WTC11 (cell line): ENCODE measurements at regions not wholly inside any gene's neighbourhood (a gene's known extent, or its start where the extent isn't known, plus 50 kb on each side); places are given as distances from the start of the nearest gene placed in this dataset.

ENCODE experiments used
- ATAC-seq: fragments of 200-7000 bp; cut with Tn5 transposase; 2 replicates; pipeline ENCODE4 v1.10.0; 2021; ENCODE audit warnings: mild to moderate bottlenecking, moderate library complexity
- CTCF ChIA-PET: fragments of 300-600 bp; sonication (Branson Sonifier 250); formaldehyde crosslinking; loops from one replicate; lab custom pipeline; 2021; ENCODE audit warnings: antibody characterized with exemption; lab: Charles Lee
- POLR2A ChIA-PET: fragments of 350-600 bp; sonication (Branson Sonifier 250); formaldehyde crosslinking; loops from one replicate; lab custom pipeline; 2021; ENCODE audit warnings: antibody characterized with exemption; lab: Charles Lee
- DNase-seq: peaks from one replicate; pipeline ENCODE4 v3.0.0; 2021; ENCODE audit warnings: low spot score
- H3K27ac Mint-ChIP-seq: 2 replicates; pipeline ENCODE4 v1.8.0; 2021; ENCODE audit warnings: mixed read lengths
- H3K27me3 Mint-ChIP-seq: 2 replicates; pipeline ENCODE4 v1.8.0; 2021; ENCODE audit warnings: low read depth, mild to moderate bottlenecking, moderate library complexity, mixed read lengths
- H3K36me3 Mint-ChIP-seq: 2 replicates; pipeline ENCODE4 v1.8.0; 2021; ENCODE audit warnings: mixed read lengths
- H3K4me1 Mint-ChIP-seq: 2 replicates; pipeline ENCODE4 v1.8.0; 2022; ENCODE audit warnings: mixed read lengths
- H3K4me3 Mint-ChIP-seq: 2 replicates; pipeline ENCODE4 v1.8.0; 2021; ENCODE audit warnings: mild to moderate bottlenecking, moderate library complexity, mixed read lengths
- H3K9me3 Mint-ChIP-seq: 2 replicates; pipeline ENCODE4 v1.8.0; 2021; ENCODE audit warnings: mixed read lengths
- ETV6 ChIP-seq: sonication (generic); formaldehyde crosslinking; IDR thresholded peaks from 2 replicates; pipeline ENCODE4 v1.8.1; 2022; ENCODE audit warnings: mild to moderate bottlenecking, missing genetic modification reagents
- FOXK1 ChIP-seq: sonication (generic); formaldehyde crosslinking; IDR thresholded peaks from 2 replicates; pipeline ENCODE4 v1.8.0; 2022; ENCODE audit warnings: mild to moderate bottlenecking, moderate library complexity, missing genetic modification reagents
- HMGA2 ChIP-seq: fragments of 250-450 bp; sonication (Bioruptor Pico); IDR thresholded peaks from 2 replicates; pipeline ENCODE4 v1.4.0; 2021; ENCODE audit warnings: mild to moderate bottlenecking, moderate library complexity
- JAZF1 ChIP-seq: fragments of 250-450 bp; sonication (Bioruptor Pico); IDR thresholded peaks from 2 replicates; pipeline ENCODE4 v1.9.0; 2021; ENCODE audit warnings: moderate library complexity, mild to moderate bottlenecking, inconsistent platforms
- MYBL2 ChIP-seq: sonication (generic); formaldehyde crosslinking; IDR thresholded peaks from 2 replicates; pipeline ENCODE4 v1.8.1; 2023; ENCODE audit warnings: mild to moderate bottlenecking, moderate library complexity, missing genetic modification reagents
- NR1H2 ChIP-seq: sonication (generic); formaldehyde crosslinking; IDR thresholded peaks from 2 replicates; pipeline ENCODE4 v1.9.0; 2021; ENCODE audit warnings: mild to moderate bottlenecking, moderate library complexity, missing genetic modification reagents
- PRRX2 ChIP-seq: fragments of 250-450 bp; sonication (Bioruptor Pico); IDR thresholded peaks from 2 replicates; pipeline ENCODE4 v1.8.0; 2021; ENCODE audit warnings: mild to moderate bottlenecking
- RORB ChIP-seq: fragments of 250-450 bp; sonication (Bioruptor Pico); IDR thresholded peaks from 2 replicates; pipeline ENCODE4 v1.9.0; 2021; ENCODE audit warnings: mild to moderate bottlenecking
- ZNF121 ChIP-seq: sonication (generic); formaldehyde crosslinking; IDR thresholded peaks from 2 replicates; pipeline ENCODE4 v1.8.0; 2023; ENCODE audit warnings: missing genetic modification reagents
- ZNF232 ChIP-seq: sonication (generic); formaldehyde crosslinking; IDR thresholded peaks from 2 replicates; pipeline ENCODE4 v1.8.0; 2022; ENCODE audit warnings: mild to moderate bottlenecking, missing genetic modification reagents
- ZNF671 ChIP-seq: fragments of 250-450 bp; sonication (Bioruptor Pico); IDR thresholded peaks from 2 replicates; pipeline ENCODE4 v1.8.0; 2021; ENCODE audit warnings: mild to moderate bottlenecking
- TF ChIP-seq, protein P1 (sequence below): sonication (generic); formaldehyde crosslinking; conservative IDR thresholded peaks from 2 replicates; pipeline ENCODE4 v1.8.1; 2023; ENCODE audit warnings: mild to moderate bottlenecking, low read depth, missing genetic modification reagents, moderate library complexity
- TF ChIP-seq, protein P2 (sequence below): sonication (generic); formaldehyde crosslinking; IDR thresholded peaks from 2 replicates; pipeline ENCODE4 v1.8.0; 2023; ENCODE audit warnings: missing genetic modification reagents, mild to moderate bottlenecking, borderline replicate concordance
- TF ChIP-seq, protein P3 (sequence below): sonication (generic); formaldehyde crosslinking; IDR thresholded peaks from 2 replicates; pipeline ENCODE4 v1.8.1; 2022; ENCODE audit warnings: missing genetic modification reagents, borderline replicate concordance
- TF ChIP-seq, protein P4 (sequence below): sonication (generic); formaldehyde crosslinking; IDR thresholded peaks from 2 replicates; pipeline ENCODE4 v1.8.0; 2022; ENCODE audit warnings: mild to moderate bottlenecking, missing genetic modification reagents
- TF ChIP-seq, protein P5 (sequence below): sonication (generic); formaldehyde crosslinking; IDR thresholded peaks from 2 replicates; pipeline ENCODE4 v1.8.1; 2023; ENCODE audit warnings: mild to moderate bottlenecking, missing genetic modification reagents, moderate library complexity
- TF ChIP-seq, protein P6 (sequence below): sonication (generic); formaldehyde crosslinking; IDR thresholded peaks from 2 replicates; pipeline ENCODE4 v1.8.0; 2022; ENCODE audit warnings: mild to moderate bottlenecking, missing genetic modification reagents
- TF ChIP-seq, protein P7 (sequence below): fragments of 250-450 bp; sonication (Bioruptor Pico); IDR thresholded peaks from 2 replicates; pipeline ENCODE4 v1.9.0; 2021; ENCODE audit warnings: mild to moderate bottlenecking, borderline replicate concordance
- TF ChIP-seq, protein P8 (sequence below): sonication (generic); formaldehyde crosslinking; IDR thresholded peaks from 2 replicates; pipeline ENCODE4 v1.8.1; 2022; ENCODE audit warnings: mild to moderate bottlenecking, moderate library complexity, missing genetic modification reagents

DNA sequence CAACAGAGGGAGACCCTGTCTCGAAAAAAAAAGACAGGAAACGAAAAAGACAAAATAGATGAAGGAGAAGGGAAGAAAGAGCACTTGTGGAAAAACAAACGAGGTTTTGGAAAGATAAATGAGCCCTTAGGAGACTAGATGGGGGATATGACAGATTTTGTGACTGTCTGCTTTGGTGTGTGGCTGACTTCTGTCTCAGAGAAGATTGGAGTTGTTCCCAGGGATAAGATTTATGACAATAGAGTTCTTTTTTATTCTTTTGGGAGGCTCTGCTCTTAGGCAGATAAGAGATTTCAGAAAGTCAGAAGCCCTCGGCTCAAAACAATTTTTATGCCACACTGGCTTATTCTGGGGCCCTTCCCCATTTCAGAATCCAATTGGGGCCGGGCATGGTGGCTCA lies 73.9 kb upstream of the ATF7IP2 start:
- Mint-ChIP-seq H3K36me3 (no peaks in the 10 kb centered on the region; the same call in 1 of the 2 replicates), H3K4me1 (no peaks in the 10 kb centered on the region), H3K9me3 (peaks cover 5% of the 10 kb centered on the region; the same call in 1 of the 2 replicates), H3K4me3 (no peak overlapping the region), H3K27me3 (no peaks in the 10 kb centered on the region), H3K27ac (no peak overlapping the region)
- ChIA-PET CTCF (interaction anchor here (0.7 kb wide), 1 partner anchor 325 kb away, joined by 4 read pairs; no protein-coding TSS in a partner anchor), POLR2A (interaction anchor here (0.6 kb wide), 2 partner anchors 665 to 840 kb away, joined by 3 to 7 read pairs; no protein-coding TSS in a partner anchor)
- ATAC-seq (no peak), DNase-seq (no peak)
- TF ChIP-seq PRRX2 (CRISPR knock-in tag) (no peak), ZNF671 (CRISPR knock-in tag) (no peak), HMGA2 (CRISPR knock-in tag) (no peak), FOXK1 (CRISPR knock-in tag) (no peak), ETV6 (CRISPR knock-in tag) (no peak), NR1H2 (no peak), RORB (CRISPR knock-in tag) (no peak), ZNF232 (CRISPR knock-in tag) (no peak), ZNF121 (CRISPR knock-in tag) (no peak), JAZF1 (CRISPR knock-in tag) (no peak), MYBL2 (CRISPR knock-in tag) (no peak)
- TF ChIP-seq, protein P1, sequence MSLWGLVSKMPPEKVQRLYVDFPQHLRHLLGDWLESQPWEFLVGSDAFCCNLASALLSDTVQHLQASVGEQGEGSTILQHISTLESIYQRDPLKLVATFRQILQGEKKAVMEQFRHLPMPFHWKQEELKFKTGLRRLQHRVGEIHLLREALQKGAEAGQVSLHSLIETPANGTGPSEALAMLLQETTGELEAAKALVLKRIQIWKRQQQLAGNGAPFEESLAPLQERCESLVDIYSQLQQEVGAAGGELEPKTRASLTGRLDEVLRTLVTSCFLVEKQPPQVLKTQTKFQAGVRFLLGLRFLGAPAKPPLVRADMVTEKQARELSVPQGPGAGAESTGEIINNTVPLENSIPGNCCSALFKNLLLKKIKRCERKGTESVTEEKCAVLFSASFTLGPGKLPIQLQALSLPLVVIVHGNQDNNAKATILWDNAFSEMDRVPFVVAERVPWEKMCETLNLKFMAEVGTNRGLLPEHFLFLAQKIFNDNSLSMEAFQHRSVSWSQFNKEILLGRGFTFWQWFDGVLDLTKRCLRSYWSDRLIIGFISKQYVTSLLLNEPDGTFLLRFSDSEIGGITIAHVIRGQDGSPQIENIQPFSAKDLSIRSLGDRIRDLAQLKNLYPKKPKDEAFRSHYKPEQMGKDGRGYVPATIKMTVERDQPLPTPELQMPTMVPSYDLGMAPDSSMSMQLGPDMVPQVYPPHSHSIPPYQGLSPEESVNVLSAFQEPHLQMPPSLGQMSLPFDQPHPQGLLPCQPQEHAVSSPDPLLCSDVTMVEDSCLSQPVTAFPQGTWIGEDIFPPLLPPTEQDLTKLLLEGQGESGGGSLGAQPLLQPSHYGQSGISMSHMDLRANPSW: no peak
- TF ChIP-seq, protein P2, sequence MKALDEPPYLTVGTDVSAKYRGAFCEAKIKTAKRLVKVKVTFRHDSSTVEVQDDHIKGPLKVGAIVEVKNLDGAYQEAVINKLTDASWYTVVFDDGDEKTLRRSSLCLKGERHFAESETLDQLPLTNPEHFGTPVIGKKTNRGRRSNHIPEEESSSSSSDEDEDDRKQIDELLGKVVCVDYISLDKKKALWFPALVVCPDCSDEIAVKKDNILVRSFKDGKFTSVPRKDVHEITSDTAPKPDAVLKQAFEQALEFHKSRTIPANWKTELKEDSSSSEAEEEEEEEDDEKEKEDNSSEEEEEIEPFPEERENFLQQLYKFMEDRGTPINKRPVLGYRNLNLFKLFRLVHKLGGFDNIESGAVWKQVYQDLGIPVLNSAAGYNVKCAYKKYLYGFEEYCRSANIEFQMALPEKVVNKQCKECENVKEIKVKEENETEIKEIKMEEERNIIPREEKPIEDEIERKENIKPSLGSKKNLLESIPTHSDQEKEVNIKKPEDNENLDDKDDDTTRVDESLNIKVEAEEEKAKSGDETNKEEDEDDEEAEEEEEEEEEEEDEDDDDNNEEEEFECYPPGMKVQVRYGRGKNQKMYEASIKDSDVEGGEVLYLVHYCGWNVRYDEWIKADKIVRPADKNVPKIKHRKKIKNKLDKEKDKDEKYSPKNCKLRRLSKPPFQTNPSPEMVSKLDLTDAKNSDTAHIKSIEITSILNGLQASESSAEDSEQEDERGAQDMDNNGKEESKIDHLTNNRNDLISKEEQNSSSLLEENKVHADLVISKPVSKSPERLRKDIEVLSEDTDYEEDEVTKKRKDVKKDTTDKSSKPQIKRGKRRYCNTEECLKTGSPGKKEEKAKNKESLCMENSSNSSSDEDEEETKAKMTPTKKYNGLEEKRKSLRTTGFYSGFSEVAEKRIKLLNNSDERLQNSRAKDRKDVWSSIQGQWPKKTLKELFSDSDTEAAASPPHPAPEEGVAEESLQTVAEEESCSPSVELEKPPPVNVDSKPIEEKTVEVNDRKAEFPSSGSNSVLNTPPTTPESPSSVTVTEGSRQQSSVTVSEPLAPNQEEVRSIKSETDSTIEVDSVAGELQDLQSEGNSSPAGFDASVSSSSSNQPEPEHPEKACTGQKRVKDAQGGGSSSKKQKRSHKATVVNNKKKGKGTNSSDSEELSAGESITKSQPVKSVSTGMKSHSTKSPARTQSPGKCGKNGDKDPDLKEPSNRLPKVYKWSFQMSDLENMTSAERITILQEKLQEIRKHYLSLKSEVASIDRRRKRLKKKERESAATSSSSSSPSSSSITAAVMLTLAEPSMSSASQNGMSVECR (CRISPR knock-in tag): no peak
- TF ChIP-seq, protein P3, sequence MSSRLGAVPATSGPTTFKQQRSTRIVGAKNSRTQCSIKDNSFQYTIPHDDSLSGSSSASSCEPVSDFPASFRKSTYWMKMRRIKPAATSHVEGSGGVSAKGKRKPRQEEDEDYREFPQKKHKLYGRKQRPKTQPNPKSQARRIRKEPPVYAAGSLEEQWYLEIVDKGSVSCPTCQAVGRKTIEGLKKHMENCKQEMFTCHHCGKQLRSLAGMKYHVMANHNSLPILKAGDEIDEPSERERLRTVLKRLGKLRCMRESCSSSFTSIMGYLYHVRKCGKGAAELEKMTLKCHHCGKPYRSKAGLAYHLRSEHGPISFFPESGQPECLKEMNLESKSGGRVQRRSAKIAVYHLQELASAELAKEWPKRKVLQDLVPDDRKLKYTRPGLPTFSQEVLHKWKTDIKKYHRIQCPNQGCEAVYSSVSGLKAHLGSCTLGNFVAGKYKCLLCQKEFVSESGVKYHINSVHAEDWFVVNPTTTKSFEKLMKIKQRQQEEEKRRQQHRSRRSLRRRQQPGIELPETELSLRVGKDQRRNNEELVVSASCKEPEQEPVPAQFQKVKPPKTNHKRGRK: no peak
- TF ChIP-seq, protein P4, sequence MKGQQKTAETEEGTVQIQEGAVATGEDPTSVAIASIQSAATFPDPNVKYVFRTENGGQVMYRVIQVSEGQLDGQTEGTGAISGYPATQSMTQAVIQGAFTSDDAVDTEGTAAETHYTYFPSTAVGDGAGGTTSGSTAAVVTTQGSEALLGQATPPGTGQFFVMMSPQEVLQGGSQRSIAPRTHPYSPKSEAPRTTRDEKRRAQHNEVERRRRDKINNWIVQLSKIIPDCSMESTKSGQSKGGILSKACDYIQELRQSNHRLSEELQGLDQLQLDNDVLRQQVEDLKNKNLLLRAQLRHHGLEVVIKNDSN: no peak
- TF ChIP-seq, protein P5, sequence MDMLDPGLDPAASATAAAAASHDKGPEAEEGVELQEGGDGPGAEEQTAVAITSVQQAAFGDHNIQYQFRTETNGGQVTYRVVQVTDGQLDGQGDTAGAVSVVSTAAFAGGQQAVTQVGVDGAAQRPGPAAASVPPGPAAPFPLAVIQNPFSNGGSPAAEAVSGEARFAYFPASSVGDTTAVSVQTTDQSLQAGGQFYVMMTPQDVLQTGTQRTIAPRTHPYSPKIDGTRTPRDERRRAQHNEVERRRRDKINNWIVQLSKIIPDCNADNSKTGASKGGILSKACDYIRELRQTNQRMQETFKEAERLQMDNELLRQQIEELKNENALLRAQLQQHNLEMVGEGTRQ (CRISPR knock-in tag): no peak
- TF ChIP-seq, protein P6, sequence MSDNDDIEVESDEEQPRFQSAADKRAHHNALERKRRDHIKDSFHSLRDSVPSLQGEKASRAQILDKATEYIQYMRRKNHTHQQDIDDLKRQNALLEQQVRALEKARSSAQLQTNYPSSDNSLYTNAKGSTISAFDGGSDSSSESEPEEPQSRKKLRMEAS (CRISPR knock-in tag): no peak
- TF ChIP-seq, protein P7, sequence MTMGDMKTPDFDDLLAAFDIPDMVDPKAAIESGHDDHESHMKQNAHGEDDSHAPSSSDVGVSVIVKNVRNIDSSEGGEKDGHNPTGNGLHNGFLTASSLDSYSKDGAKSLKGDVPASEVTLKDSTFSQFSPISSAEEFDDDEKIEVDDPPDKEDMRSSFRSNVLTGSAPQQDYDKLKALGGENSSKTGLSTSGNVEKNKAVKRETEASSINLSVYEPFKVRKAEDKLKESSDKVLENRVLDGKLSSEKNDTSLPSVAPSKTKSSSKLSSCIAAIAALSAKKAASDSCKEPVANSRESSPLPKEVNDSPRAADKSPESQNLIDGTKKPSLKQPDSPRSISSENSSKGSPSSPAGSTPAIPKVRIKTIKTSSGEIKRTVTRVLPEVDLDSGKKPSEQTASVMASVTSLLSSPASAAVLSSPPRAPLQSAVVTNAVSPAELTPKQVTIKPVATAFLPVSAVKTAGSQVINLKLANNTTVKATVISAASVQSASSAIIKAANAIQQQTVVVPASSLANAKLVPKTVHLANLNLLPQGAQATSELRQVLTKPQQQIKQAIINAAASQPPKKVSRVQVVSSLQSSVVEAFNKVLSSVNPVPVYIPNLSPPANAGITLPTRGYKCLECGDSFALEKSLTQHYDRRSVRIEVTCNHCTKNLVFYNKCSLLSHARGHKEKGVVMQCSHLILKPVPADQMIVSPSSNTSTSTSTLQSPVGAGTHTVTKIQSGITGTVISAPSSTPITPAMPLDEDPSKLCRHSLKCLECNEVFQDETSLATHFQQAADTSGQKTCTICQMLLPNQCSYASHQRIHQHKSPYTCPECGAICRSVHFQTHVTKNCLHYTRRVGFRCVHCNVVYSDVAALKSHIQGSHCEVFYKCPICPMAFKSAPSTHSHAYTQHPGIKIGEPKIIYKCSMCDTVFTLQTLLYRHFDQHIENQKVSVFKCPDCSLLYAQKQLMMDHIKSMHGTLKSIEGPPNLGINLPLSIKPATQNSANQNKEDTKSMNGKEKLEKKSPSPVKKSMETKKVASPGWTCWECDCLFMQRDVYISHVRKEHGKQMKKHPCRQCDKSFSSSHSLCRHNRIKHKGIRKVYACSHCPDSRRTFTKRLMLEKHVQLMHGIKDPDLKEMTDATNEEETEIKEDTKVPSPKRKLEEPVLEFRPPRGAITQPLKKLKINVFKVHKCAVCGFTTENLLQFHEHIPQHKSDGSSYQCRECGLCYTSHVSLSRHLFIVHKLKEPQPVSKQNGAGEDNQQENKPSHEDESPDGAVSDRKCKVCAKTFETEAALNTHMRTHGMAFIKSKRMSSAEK (CRISPR knock-in tag): no peak
- TF ChIP-seq, protein P8, sequence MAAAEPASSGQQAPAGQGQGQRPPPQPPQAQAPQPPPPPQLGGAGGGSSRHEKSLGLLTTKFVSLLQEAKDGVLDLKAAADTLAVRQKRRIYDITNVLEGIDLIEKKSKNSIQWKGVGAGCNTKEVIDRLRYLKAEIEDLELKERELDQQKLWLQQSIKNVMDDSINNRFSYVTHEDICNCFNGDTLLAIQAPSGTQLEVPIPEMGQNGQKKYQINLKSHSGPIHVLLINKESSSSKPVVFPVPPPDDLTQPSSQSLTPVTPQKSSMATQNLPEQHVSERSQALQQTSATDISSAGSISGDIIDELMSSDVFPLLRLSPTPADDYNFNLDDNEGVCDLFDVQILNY: no peak
